AML-193 (cell line): ENCODE measurements at regions not wholly inside any gene's neighbourhood (a gene's known extent, or its start where the extent isn't known, plus 50 kb on each side); places are given as distances from the start of the nearest gene placed in this dataset.
A peak's percentile ranks its signal among the peaks of the same experiment; 100 is the strongest.

Experiments
- DNase-seq, 2 experiments: peaks; one replicate each; lab custom pipeline; 2025; lab: John Stamatoyannopoulos, UW

DNA sequence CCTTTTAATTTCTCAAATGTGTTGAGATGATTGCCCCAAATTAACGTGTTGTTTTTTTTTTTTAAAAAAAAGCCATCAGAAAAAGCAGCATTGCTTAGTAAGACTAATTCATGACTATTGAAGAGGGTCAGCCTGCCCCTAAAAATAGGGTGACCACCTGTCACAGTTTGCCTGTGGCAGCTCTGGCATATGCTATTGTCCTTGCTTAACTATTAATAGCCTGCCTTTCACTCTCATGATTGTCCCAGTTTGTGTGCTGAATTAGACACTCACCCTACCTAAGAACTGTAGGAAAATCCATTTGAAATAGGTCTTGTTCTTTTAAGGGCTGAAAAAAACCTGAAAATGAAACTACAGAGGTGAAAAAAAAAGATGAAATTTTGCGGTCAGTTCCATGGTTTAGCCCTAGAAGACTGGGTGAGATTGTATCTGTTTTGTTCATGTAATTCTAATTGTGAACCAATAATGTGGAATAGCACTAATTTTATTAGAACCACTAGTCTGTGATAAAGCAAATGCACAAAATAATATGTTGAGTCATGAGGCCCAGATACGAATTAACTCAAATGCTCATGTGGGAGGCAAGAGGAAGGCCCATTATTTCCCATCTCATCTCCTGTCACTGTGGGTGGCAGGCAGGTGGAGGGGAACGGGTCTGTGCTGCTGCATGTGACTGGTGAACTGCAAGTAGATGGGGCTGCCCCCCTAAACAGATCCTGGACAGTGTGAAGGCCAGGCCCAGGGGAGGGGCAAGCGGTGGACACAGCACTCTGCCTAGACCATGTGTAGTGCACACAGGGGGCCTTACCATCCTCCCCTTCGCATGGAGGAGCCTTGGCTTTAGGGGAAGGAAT lies 265.4 kb upstream of the NFE2L3 start:
- no peak for DNase-seq

DNA sequence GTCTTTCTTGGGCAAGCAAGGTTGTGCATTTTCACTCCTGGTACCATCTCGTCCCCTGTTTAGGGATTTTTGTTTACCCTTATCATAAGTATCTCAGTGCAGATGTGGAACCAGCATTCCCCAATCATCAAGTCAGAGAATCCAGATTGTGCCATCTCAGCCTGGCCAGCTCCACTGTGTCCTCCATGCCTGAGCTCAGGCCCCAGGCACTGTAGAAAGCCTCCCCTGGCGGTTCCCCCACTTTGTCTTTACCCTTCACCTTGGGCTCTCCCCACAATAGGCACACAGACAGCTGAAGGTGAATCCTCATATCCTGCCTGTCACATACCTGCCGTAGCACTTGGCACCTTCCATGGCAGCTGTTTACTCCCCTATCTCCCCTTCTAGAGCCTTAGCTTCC lies 264.7 kb upstream of the NFE2L3 start:
- no peak for DNase-seq

DNA sequence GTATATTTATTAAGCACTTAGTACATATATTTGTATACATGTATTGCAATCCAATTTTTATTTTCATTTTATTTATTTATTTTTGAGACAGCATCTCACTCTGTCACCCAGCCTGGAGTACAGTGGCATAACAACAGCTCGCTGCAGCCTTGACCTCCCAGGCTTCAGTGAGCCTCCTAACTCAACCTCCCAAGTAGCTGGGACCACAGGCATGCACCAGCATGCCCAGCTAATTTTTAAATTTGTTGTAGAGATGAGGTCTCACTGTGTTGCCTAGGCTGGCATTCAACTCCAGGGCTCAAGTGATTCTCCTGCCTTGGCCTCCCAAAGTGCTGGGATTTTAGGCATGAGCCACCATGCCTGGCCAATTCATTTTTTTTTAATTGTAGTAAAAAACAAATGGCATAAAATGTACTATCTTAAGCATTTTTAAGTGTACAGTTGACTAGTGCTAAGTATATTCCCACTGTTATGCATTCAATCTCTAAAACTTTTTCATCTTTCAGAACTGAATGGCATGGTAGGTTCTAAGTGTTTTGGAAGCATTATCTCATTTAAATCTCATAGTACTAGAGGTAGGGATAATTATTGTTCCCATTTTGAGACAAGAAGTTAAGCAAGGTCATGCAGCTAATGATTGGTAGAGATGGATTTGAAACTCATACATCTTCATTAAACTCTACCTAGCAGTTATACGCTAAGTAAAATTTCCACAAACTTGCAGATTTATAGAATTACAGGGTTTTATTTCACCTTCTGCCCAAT lies 264.0 kb upstream of the NFE2L3 start:
- DNase-seq: no peak

GRCh38 chr7:25889765-25890164 lies 262.2 kb upstream of the NFE2L3 start:
- DNase-seq: no peak

DNA sequence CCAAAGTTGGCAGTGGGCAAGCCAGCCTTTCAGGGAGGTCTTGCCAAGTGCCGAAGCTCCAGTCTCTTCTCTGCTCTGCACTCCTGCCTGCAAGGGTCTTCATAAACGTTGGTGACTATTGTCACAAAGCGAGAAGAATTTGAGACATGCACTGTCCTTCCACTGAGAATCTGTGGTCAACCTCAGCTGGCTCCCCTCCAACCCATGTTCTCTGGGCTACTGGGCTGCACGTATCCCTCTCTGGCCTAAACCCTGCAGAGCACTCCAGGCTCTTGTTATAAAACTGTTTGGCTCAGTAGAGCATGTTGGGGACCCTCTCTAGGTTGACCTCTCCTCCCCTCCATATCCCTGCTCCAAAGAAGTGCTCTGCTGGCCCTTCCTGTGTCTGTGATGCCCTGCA lies 260.4 kb upstream of the NFE2L3 start:
- no peak for DNase-seq

DNA sequence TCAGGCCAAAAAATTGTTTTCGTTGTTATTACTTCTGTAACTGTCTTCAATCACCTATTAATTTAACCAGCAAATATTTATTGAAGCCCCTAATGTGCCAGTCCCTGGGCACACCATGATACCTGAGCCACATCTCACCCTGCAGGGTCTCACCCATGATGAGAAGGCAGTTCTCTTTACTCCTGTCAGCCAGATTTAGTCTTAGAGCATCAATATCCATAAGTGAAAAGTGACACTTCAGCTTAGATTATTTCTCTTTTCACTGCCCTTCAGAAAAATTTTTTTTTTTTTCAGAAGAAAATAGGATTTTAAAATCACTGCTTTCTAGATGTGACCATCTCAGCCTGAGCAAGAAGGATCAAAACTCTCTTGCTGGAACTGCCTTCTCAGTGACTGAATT lies 258.6 kb upstream of the NFE2L3 start:
- no peak for DNase-seq

DNA sequence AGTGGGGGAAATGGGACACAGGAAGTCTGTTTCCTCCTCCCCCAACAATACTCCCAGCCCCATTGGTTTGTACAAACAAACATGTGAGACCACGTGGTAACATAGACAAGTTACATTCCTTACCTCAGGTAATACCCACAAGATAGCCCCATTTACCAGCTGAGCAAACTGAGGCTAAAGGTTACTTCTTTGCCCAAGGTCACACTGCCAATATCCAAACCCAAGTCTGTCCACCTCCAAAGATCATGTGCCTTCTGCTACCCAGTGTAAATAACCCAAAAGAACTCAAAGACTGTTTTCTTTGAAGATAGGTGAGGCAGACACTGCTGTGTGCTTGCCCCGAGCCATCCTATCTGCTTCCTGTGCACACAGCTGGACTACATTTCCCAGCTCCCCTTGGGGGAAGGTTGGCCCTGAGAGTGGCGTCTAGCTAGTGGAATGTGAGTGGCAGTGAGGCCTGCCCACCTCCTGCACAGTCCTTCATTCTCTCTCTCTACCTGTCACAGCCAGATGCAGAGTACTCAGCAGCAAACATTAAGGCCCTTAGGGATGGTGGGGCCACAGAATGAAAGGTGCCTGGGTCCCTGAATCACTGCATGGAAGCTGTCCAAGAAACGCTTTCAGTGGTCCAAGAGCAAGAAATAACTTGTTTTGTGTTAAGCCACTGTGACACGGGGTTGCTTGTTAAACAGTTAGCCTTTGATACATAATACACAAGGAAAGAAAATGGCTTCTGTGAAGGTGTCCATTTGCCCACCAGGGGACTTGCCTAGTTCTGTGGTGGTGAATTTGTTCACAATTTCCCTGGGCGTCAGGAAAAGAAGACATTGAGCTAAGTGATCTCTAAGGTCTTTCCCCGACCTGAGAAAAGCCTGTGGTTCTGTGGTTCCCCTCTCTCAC lies 257.7 kb upstream of the NFE2L3 start:
- DNase-seq: no peak

DNA sequence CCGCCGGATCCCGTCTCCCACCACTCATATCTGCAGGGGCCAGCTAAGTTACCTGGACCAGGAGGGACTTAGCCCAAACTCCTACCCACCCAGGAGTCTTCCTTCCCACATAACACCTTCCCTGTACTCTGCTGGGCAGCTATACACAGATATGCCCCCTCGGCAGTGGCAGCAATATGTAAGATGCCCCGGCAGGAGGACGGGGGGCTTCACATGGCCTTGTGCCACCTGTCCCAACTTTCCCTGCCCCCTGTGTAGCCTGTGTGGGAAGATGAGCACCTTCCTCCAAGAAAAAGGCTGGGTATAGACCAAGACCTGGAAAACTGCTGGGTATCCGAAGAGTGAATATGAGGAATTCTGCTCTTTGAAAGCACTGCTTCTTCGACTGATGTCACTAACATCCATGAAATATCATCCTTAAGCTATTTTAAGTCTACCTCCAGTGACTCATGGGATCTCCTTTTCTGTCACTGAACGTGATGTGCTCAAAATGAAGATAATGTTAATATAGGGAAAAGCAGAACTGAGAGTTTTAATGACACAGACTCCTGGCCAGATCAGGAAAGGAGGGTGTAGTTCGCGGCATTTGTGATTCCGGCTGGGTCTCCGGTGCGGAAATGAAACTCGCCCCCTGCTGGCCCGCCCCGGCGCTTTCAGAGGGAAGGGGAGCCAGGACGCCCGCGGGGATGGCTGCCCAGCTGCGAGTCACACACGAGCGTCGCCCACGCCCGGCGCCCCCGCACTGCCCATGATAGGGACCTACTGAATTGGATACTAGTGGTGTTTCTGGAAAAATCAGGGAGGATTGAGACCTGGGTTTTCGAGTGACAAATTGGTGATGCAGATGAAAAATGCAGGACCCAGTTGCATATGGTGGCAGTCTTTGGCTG lies 256.9 kb upstream of the NFE2L3 start:
- DNase-seq: peak; percentile 54 to 57

- DNase-seq: no peak
These were observed 256.2 kb upstream of the NFE2L3 start for GRCh38 chr7:25895792-25896171.

DNA sequence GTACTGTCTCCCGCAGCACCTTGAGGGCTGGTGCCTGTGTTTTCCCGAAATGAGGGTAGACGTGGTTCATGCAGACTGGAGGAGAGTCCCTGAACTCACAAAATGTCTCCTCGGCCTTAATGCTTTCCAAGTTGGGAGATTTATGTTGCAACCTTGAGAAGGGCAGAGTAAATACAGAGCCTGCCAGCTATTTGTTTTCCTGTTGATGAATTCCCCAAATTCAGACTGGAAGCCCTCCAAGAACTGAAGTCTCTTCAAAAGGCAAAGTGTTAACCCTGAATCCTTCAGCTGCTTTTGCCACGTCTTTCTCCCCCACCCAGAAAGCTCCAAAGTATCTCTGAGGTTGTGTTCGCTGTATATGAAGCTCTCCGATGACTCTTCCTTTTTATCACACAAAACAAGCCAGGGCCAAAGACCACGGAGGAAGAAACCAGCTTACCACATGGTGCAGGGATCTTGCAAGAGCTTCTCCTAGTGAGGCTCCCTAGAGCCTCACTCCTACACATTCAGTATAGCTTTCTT lies 254.7 kb upstream of the NFE2L3 start:
- peak in 1 of 2 experiments; percentile 17 for DNase-seq

DNA sequence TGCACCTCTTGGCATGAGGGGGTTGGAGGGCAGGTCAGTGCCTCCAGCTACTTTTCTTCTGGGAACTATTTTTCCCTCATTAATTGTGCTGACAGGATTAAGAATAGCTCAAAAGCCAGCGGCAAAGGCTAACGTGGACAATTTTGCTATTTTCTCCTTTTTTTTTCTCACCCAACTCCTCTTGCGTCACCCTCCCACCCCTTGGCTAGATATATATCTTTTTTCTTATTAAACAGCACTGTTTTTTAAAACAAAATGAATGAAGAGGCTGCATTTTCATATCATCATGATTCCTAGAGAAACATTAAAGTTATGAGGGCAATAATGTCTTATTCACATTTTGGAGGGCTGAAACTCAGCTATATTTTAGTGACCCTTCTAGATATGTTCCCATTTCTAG lies 251.8 kb upstream of the NFE2L3 start:
- no peak for DNase-seq

DNA sequence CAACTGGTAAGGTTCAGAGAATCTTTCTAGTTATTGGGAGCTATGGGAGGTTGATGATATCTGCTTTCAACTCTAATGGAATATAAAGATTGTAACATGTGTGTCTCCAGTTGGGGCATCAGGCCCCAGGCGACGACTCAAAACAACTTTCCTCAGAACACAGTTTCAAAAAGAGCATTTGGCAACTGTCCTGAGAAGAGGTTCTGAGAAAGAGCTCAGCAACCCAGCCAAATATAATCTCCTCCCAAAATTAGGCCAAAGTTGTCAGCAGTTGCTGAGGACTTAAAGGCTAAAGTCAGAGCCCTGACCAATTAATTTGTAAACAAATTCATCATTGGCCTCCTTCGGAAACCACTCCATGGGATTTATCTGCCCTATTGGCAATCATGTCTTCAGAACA lies 251.1 kb upstream of the NFE2L3 start:
- DNase-seq: no peak

DNA sequence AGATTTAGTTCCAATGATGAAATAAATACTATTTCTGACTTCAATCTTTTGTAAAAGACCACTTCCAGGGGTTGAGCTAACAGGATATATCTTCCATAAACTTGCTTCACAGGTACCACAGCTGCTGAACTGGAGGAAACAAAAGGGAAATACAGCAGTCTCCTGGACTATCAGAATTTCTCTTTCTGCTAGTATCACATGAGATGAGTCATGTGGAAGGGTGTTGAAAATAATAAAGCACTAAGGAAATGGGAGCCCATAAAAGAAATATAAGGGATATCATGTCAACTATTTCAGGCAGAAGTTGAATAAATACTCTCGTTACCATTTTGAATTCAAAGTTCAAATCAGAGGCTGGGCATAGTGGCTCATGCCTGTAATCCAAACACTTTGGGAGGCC lies 250.3 kb upstream of the NFE2L3 start:
- no peak for DNase-seq

DNA sequence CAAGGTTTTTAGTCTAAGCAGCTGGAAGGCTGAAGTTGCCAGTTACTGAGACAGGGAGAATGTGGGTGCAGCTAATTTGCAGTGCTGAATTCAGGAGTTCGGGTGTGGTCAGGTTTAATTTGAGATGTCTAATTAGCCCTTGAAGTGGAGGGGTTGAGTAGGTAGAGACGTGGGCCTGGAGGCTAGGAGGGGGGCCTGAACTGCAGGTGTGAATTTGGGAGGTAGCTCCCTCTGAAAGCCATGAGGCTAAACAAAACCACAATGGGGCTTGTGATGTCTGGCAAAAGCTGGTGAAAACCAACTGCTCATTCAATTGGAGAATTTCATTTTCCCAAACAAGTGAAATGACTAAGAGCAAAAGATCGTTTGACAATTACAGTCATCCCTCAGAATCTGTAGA lies 246.0 kb upstream of the NFE2L3 start:
- DNase-seq: no peak

DNA sequence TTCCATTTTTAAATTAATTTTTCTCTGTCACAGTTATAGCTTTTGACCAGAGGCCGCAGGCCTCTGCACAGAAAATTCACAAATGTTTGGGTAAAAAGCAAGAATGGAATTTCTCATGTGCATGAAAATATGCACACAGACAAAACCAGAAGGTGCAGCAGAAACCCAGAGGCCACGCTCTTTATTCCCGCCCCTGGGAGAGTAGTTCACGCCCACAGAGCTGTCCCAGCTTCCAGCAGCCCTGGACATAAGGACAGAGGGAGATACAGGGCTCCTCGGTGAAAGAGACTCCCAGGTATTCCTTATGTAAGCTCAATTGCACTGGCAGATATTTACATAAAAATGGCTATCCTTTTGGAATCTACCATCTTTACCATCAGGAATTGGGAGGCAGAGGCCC lies 245.2 kb upstream of the NFE2L3 start:
- DNase-seq: no peak

GRCh38 chr7:25907214-25907613 lies 244.8 kb upstream of the NFE2L3 start:
- DNase-seq: no peak

GRCh38 chr7:25907731-25908130 lies 244.3 kb upstream of the NFE2L3 start:
- no peak for DNase-seq

- DNase-seq: no peak
These were observed 243.6 kb upstream of the NFE2L3 start for GRCh38 chr7:25908154-25908949.

GRCh38 chr7:25911738-25912607 lies 240.0 kb upstream of the NFE2L3 start:
- no peak for DNase-seq
